NT2/D1 (cell line): ENCODE measurements at regions not wholly inside any gene's neighbourhood (a gene's known extent, or its start where the extent isn't known, plus 50 kb on each side); places are given as distances from the start of the nearest gene placed in this dataset.
"Not testable (repeated sequence)": the region's sequence is repeated elsewhere in the genome, so short reads cannot be mapped to it uniquely, and the experiment has no call there.

Source experiments
- SUZ12 ChIP-seq: IDR thresholded peaks from 2 replicates; pipeline ENCODE4 v1.6.1; 2011; ENCODE audit not compliant: insufficient read length, insufficient read depth; ENCODE audit errors: extremely low read depth
- YY1 ChIP-seq: IDR thresholded peaks from 2 replicates; pipeline ENCODE4 v1.6.1; 2011; ENCODE audit not compliant: insufficient read length, insufficient read depth
- ZNF274 ChIP-seq: IDR thresholded peaks from 2 replicates; pipeline ENCODE4 v1.6.1; 2011; ENCODE audit warnings: mild to moderate bottlenecking, low read depth, low read length

DNA sequence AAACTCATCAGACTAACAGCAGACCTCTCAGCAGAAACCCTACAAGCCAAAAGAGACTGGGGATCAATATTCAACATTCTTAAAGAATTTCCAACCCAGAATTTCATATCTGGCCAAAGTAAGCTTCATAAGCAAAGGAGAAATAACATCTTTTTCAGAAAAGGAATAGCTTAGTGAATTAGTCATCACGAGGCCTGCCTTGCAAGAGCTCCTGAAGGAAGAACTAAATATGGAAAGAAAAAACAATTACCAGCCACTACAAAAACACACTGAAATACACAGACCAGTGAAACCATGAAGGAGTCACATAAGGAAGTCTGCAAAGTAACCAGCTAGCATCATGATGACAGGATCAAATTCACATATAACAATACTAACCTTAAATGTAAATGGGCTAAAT, 328.0 kb downstream of the XPNPEP1 start:
- TF ChIP-seq YY1, SUZ12, ZNF274: not testable (repeated sequence)
